NCI-H1417 (cell line): ENCODE measurements at regions not wholly inside any gene's neighbourhood (a gene's known extent, or its start where the extent isn't known, plus 50 kb on each side); places are given as distances from the start of the nearest gene placed in this dataset.
A peak's percentile ranks its signal among the peaks of the same experiment; 100 is the strongest.
"Not testable (repeated sequence)": the region's sequence is repeated elsewhere in the genome, so short reads cannot be mapped to it uniquely, and the experiment has no call there.

Experiments used
- DNase-seq, 3 experiments: peaks; one replicate each; lab custom pipeline; 2025; lab: John Stamatoyannopoulos, UW

GRCh38 chr6:133108419-133108818, 132.7 kb upstream of the EYA4 start:
- DNase-seq: no peak

DNA sequence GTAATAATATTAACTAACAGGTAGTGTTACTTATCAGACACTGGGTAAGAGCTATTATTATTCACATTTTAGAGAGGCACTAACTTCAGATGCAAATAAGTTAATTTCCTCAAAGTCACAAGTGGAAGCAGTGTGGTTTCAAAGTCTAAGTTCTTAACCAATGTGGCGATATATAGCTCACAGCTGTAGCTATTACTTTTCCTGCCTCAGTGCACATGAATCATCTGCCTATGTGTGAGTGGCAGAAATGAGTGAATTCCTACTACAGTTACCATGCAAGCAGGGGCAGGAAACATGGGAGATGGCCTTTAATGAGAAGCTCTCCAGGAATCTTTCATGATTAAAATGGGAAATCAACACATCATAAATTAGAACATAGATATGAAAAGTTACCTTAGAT, 126.2 kb upstream of the EYA4 start:
- DNase-seq: no peak

- no peak for DNase-seq
Observed at GRCh38 chr6:133115946-133116345, 125.2 kb upstream of the EYA4 start.

- DNase-seq: no peak
Observed at GRCh38 chr6:133128191-133128590, 113.0 kb upstream of the EYA4 start.

DNA sequence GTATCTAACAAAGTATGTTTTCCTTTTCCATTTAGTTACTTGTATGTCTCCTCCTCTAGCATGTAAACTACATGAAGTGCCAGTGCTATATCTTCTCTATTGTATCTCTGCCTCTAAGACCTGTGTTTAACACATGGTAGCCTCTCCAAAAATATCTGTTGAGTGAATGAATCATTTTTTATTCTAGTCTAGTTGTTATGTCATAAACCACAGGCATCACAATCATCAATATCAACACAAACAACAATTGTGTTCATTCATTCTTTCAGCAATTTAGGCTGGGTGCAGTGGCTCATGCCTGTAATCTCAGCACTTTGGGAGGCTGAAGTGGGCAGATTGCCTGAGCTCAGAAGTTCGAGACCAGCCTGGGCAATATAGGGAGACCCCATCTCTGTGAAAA, 111.6 kb upstream of the EYA4 start:
- no peak for DNase-seq

GRCh38 chr6:133130863-133131262, 110.3 kb upstream of the EYA4 start:
- peak in 2 of 3 experiments; percentile 12 to 36 for DNase-seq

- peak in 2 of 3 experiments; percentile 23 to 66 for DNase-seq
Observed at GRCh38 chr6:133131621-133132465, 109.3 kb upstream of the EYA4 start.

DNA sequence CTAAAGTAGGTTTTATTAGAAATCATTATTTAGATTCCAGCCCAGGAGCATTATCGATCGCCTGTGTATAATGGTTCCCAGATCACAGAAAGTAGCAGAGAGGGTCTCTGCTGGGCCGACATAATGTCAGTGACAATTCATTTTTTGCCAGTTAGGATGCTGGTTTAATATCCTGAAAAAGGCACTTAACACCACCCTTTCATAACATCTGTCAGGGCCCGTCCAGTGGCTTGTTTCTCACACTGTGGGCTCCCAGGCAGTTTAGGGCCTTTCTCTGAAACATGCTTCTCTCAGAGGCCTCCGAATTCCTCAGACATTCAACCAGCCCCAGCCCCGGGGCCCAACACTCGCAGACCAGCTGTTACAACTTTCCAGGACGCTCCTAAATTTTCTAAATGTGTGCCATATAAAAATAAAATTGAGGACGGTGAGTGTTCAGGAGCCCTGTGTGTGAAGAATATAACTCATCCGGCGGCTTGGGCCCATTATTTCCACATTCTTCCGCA, 108.6 kb upstream of the EYA4 start:
- DNase-seq: peak in 1 of 3 experiments; percentile 23

DNA sequence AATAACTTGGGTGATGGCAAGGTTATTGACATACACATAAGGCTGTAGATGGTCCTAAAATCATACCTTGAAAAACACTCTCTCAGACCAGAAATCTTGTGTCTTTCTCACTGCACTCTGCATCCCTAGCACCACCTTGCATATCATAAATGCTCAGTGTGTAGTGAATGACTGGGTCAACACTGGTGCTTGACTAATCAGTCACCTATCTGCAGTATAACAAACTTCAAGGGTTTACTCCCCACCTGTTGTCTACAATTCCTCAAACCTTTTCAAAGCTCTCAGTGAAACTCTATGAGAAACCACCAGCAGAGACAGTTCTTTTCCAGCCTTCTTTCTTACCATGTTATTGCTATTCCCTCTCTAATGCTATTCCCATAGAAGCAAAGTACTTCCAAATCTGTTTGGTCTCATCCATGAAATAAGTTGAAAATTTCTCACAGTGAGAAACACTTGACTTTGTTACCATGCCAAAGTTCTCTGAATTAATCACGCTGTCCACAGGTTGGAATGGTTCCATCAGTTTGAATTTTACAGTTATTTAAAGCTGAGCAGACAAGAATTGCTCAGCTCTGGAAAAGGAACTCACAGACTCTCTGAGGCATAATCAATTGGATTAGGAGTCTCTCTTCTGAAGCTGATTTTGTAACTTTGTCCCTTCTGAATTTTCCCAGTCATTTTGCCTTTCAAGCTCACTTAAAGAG, 104.8 kb upstream of the EYA4 start:
- no peak for DNase-seq

DNA sequence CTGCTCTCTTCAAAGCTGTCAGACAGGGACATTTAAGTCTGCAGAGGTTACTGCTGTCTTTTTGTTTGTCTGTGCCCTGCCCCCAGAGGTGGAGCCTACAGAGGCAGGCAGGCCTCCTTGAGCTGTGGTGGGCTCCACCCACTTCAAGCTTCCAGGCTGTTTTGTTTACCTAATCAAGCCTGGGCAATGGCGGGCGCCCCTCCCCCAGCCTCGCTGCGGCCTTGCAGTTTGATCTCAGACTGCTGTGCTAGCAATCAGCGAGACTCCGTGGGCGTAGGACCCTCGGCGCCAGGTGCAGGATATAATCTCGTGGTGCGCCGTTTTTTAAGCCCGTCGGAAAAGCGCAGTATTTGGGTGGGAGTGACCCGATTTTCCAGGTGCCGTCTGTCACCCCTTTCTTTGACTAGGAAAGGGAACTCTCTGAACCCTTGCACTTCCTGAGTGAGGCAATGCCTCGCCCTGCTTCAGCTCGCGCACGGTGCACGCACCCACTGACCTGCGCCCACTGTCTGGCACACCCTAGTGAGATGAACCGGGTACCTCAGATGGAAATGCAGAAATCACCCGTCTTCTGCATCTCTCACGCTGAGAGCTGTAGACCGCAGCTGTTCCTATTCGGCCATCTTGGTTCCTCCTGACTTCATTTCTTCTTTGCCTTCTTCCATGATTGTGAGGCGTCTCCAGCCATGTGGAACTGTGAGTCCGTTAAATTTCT, 93.5 kb upstream of the EYA4 start:
- DNase-seq: not testable (repeated sequence)

DNA sequence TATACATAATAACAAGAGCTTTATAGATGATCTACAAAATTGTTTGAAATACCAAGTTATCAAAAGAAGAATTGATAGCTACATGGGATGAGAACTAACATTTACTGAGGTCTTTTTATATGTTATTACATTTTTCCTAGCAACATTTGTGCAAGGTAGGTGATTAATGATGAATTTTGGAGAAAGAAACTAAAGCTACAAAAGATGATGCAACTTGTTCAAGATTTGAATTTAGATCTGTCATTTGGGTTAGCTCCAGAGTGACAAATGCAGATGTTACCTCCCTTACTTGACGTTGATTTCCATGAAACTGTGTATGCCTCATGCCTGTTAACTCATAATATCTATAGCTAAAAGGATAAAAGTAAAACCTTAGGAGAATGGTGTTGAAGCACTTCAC, 84.5 kb upstream of the EYA4 start:
- DNase-seq: no peak

DNA sequence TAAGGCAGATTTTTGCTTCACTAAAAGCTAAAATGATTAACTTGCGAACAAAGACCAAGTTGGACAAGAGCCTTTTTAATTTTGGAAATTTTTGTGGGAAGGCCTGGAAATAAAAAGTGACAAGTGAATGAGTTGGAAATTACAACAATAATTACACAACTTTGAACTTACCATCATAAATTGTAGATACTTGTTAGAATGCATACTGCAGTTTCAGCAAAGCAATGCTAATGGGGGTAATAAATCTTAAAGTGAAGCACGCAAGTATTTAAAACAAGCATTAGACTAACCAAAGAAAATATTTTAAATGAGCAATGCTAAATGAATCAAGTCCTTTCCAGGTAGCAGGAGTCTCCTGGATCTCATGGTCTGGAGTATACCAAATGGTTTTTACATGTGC, 83.2 kb upstream of the EYA4 start:
- DNase-seq: no peak

DNA sequence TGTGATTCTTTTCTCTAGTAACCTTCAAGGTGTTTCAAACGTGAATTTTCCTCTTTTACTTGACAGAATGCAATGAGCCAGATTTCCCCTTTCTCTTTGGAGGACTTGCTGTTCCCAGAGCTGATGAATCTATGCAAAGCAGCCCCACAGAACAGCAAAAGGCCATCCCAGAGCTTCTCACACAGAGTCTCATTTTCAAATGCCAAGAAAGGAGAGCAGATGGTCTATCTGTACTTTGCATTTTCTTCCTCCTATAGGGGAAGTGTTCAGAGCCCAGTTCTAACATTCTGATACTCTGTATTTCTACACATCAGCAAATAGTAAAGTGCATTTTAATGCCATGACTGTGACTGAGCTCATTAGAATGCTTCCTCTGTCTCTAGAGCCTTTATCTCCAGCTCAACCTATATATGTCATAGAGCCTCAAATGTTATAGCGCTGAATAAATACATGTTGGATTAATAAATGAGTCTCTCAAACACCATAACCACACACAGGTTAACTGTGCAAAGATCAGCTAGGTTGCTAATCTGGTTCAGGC, 81.8 kb upstream of the EYA4 start:
- no peak for DNase-seq

DNA sequence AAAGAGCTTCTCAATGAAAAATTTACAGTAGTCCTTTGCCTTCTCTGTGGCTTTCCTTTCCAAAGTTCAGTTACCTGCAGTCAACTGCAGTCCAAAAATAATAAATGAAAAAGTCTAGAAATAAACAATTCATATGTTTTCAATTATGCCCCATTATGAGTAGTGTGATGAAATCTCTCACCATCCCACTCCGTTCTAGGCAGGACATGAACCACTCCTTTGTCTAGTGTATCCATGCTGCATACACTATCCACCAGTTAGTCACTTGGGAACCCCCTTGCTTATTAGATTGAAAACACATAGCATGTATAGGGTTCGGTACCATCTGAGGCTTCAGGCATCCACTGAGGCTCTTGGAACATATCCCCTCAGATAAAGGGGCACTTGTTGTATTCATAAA, 80.6 kb upstream of the EYA4 start:
- DNase-seq: no peak

GRCh38 chr6:133165235-133165634, 75.9 kb upstream of the EYA4 start:
- DNase-seq: peak in 1 of 3 experiments; percentile 18

- no peak for DNase-seq
Observed at GRCh38 chr6:133166766-133167165, 74.4 kb upstream of the EYA4 start.

GRCh38 chr6:133169901-133170300, 71.3 kb upstream of the EYA4 start:
- DNase-seq: no peak

DNA sequence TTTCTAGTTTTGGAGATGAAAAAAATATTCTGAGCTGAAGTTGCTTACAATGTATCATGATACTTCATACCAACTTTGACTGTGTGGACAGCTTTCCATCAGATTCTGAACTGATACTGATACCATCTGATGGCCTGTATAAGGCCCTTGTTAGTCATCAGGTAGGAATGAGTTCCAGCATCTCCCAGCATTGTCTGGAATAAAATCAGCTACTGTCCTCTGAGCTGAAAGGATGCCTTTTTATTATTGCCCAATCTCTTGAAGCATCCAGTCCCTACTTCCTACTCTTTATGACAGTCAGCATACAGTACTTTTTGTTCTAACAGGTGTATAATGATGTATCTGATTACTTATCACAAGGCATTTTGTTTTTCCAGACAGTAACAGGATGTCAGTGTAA, 70.6 kb upstream of the EYA4 start:
- DNase-seq: no peak

- DNase-seq: no peak
Observed at GRCh38 chr6:133171989-133172604, 69.1 kb upstream of the EYA4 start.

- DNase-seq: no peak
Observed at GRCh38 chr6:133173276-133173675, 67.9 kb upstream of the EYA4 start.

DNA sequence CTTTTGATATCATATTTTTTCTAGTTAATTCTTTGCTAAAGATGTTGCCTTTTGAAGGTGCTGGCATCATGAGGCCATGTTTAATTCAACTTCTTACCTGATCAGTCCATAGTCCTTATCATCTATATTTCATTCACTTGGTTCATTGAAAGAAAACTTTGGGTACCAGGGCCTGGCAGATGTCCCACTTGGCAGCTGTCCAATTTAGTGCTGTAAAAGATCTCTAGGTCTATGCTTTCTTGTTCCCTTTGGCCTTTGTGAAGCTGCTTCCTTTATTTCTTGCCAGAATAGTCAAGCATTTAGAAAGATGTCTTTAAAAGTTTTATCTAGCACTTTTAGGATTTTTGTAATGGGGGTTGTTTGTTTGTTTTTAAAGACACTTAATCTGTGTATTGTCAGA, 61.7 kb upstream of the EYA4 start:
- DNase-seq: peak in 2 of 3 experiments; percentile 18 to 52

GRCh38 chr6:133183691-133184090, 57.5 kb upstream of the EYA4 start:
- DNase-seq: no peak
